ENCODE measurements at regions not wholly inside any gene's neighbourhood (a gene's known extent, or its start where the extent isn't known, plus 50 kb on each side); places are given as distances from the start of the nearest gene placed in this dataset.

GRCh38 chr6:51323056-51323455, 504.4 kb downstream of the TFAP2B start:
- no peak for TF ChIP-seq SP1 (IDR thresholded peaks at IDR 0.05)
- no peak for TF ChIP-seq LEF1 (IDR thresholded peaks at IDR 0.05; ENCODE audit: borderline replicate concordance)
- TF ChIP-seq SUZ12 (IDR thresholded peaks at IDR 0.05), result no peak
- TF ChIP-seq CTBP1 (IDR thresholded peaks at IDR 0.05; ENCODE audit: borderline replicate concordance), result no peak
- TF ChIP-seq FOXK2 (IDR thresholded peaks at IDR 0.05), result no peak
- no peak for TF ChIP-seq ELF4 (IDR thresholded peaks at IDR 0.05)
- no peak for TF ChIP-seq L3MBTL2 (conservative IDR thresholded peaks at IDR 0.05)
- TF ChIP-seq FOXM1 (IDR thresholded peaks at IDR 0.05; ENCODE audit: borderline replicate concordance), result no peak
- TF ChIP-seq PKNOX1 (IDR thresholded peaks at IDR 0.05), result no peak
- TF ChIP-seq HDGF (IDR thresholded peaks at IDR 0.05; ENCODE audit: borderline replicate concordance), result no peak
- no peak for TF ChIP-seq FOXA1 (IDR thresholded peaks at IDR 0.05)
- TF ChIP-seq NFRKB (IDR thresholded peaks at IDR 0.05), result no peak
- no peak for TF ChIP-seq ARNT (IDR thresholded peaks at IDR 0.05)
- TF ChIP-seq ZNF384 (IDR thresholded peaks at IDR 0.05), result no peak
